ENCODE measurements at regions not wholly inside any gene's neighbourhood (a gene's known extent, or its start where the extent isn't known, plus 50 kb on each side); places are given as distances from the start of the nearest gene placed in this dataset.
"Not testable (repeated sequence)": the region's sequence is repeated elsewhere in the genome, so short reads cannot be mapped to it uniquely, and the experiment has no call there.

DNA sequence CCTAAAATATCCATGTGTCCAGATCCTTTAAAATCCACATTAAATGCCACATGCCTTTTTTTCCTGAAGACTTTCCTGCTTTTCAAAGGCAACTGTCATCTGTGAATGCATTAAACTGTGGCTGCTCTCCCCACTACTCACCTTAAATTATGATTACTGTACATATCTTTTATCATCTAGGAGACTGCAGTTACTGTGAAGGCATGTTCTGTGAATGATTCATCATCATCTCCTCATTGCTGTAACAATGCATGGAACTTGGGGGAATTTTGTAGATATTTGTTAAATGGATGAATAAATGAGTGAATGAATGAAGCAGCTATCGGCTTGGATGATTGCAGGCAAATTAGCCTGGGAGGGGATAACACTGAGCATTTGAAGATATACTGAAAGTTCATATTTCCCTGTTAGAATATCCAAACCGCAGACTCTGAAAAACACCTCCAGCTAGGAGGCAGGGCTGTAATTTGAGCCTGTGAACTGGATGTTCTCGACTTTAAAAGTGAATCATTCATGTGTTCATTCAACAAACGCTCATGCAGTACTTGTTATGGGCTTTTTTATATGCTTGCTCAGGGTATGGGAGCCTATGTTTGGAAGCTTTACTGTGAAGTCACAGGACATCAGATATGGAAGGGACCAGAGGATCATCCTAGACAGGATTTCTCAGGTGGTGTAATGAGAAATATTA lies 519.2 kb downstream of the KIF4B start:
- Histone ChIP-seq H3K4me1 (ENCODE audit: control insufficient read depth in 5 of 5, insufficient read depth in 5 of 5, low read length in 5 of 5) (no peaks in the 10 kb centered on the region), H3K27ac (ENCODE audit: low read depth, low read length) (no peak overlapping the region), H3K4me3 (ENCODE audit: low read depth in 1 of 5, low read length in 5 of 5) (no peak overlapping the region), H3K9me3 (ENCODE audit: control insufficient read depth in 5 of 5, low read length in 5 of 5) (no peaks in the 10 kb centered on the region), H3K36me3 (ENCODE audit: control insufficient read depth in 5 of 5, insufficient read depth in 5 of 5, low read length in 5 of 5) (no peaks in the 10 kb centered on the region), H3K27me3 (ENCODE audit: control insufficient read depth in 5 of 5, insufficient read depth in 4 of 5, low read length in 5 of 5) (peaks cover 0 to 3% (median 0%) of the 10 kb centered on the region in 5 donors), H3K9ac (ENCODE audit: low read length in 5 of 5) (no peak overlapping the region)

DNA sequence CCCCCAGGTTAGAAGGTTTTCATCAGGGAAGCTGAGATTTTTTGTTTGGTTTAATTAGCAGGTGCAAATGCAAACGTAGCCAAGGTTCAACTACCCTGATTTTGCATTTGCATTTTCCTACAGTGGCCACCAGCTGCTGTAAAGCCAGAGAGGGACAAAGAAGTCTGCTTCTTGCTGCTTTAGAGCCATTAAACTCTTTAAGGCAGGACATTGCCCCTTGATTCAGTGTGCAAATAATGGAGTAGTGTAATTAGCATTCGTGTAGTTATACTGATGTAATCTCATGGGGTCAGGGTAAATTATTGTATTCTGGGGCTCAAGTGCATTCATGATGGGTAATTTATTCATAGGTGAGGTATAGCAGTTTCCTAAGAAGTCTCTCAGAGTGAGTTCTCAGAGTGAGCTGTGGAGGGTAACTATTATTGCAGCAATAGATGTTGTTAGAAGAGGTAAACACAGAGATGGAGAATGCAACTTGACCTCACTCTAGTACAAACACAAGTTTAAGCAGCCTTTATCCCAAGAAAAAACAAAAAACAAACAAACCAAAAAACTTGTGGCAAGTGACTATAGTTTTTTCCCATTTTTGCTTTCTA lies 526.5 kb downstream of the KIF4B start:
- H3K4me3 ChIP-seq (ENCODE audit: low read depth in 1 of 5, low read length in 5 of 5), result no peak overlapping the region
- H3K27me3 ChIP-seq (ENCODE audit: control insufficient read depth in 5 of 5, insufficient read depth in 4 of 5, low read length in 5 of 5), result peaks cover 0 to 3% (median 0%) of the 10 kb centered on the region in 5 donors
- H3K9me3 ChIP-seq (ENCODE audit: control insufficient read depth in 5 of 5, low read length in 5 of 5), result peaks cover 0 to 14% (median 0%) of the 10 kb centered on the region in 5 donors
- no peaks in the 10 kb centered on the region for H3K4me1 ChIP-seq (ENCODE audit: control insufficient read depth in 5 of 5, insufficient read depth in 5 of 5, low read length in 5 of 5)
- H3K27ac ChIP-seq (ENCODE audit: low read depth, low read length), result no peak overlapping the region
- H3K36me3 ChIP-seq (ENCODE audit: control insufficient read depth in 5 of 5, insufficient read depth in 5 of 5, low read length in 5 of 5), result no peaks in the 10 kb centered on the region
- H3K9ac ChIP-seq (ENCODE audit: low read length in 5 of 5), result no peak overlapping the region

DNA sequence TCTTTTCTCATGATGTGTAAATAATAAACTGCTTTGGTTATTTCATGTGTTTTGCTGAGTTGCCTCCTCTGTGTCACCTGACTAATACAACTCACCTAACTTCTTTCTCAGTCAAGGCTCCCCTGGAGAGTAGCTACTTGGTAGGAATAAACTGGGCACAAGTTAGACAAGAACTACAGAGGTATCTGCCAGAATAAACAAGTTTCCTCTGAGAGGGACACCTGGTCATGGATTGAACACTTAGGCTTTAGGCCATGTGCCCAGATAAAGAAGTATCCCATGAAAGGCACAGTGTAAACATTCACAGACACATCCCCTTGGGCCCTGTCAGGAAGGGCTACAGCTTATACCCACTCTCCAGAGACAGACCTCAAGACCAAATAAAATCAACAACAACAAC lies 532.5 kb downstream of the KIF4B start:
- Histone ChIP-seq H3K9ac (ENCODE audit: low read length in 5 of 5) (no peak overlapping the region), H3K27ac (ENCODE audit: low read depth, low read length) (no peak overlapping the region), H3K9me3 (ENCODE audit: control insufficient read depth in 5 of 5, low read length in 5 of 5) (peaks cover 0 to 14% (median 0%) of the 10 kb centered on the region in 5 donors), H3K36me3 (ENCODE audit: control insufficient read depth in 5 of 5, insufficient read depth in 5 of 5, low read length in 5 of 5) (no peaks in the 10 kb centered on the region), H3K4me1 (ENCODE audit: control insufficient read depth in 5 of 5, insufficient read depth in 5 of 5, low read length in 5 of 5) (no peaks in the 10 kb centered on the region), H3K4me3 (ENCODE audit: low read depth in 1 of 5, low read length in 5 of 5) (no peak overlapping the region), H3K27me3 (ENCODE audit: control insufficient read depth in 5 of 5, insufficient read depth in 4 of 5, low read length in 5 of 5) (no peaks in the 10 kb centered on the region)

DNA sequence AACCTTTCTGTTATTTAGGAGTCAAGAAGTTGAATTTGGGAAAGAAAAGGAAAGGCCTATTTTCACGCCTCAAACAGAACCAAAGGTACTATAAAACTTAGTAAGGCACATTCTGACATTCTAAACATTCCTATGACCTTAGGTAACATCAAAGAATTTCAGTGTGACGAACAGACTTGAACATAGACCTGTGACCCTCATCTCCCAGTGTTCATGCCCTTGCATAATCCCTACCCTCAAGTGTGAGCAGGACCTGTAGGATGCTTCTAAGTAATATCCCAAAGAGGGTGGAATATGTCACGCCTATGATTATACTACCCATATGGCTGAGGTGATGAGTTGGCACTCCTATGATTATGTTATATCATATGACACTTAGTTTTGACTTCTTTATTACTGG lies 540.9 kb downstream of the KIF4B start:
- no peak overlapping the region for H3K9ac ChIP-seq (ENCODE audit: low read length in 5 of 5)
- H3K4me3 ChIP-seq (ENCODE audit: low read depth in 1 of 5, low read length in 5 of 5), result no peak overlapping the region
- no peaks in the 10 kb centered on the region for H3K9me3 ChIP-seq (ENCODE audit: control insufficient read depth in 5 of 5, low read length in 5 of 5)
- H3K27me3 ChIP-seq (ENCODE audit: control insufficient read depth in 5 of 5, insufficient read depth in 4 of 5, low read length in 5 of 5), result no peaks in the 10 kb centered on the region
- no peak overlapping the region for H3K27ac ChIP-seq (ENCODE audit: low read depth, low read length)
- H3K36me3 ChIP-seq (ENCODE audit: control insufficient read depth in 5 of 5, insufficient read depth in 5 of 5, low read length in 5 of 5), result no peaks in the 10 kb centered on the region
- no peaks in the 10 kb centered on the region for H3K4me1 ChIP-seq (ENCODE audit: control insufficient read depth in 5 of 5, insufficient read depth in 5 of 5, low read length in 5 of 5)

DNA sequence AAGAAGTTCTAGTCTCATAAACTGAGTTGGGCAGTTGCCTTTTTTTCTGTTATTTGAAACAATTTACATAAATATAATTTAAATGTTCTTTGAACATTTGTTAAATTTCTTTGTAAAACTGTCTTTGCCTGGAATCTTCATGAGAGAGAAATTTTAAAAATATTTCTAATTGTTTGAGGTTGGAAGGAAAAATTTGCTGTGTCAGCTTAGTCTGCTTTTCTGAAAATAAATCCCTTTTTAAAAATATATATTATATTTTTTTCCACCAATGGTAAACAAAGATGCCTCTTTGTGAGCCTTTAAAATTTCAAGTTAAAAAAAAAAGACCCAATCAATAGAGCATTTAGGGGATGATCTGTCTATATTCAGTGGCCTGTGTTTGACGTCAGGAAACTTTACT lies 542.7 kb downstream of the KIF4B start:
- no peaks in the 10 kb centered on the region for H3K27me3 ChIP-seq (ENCODE audit: control insufficient read depth in 5 of 5, insufficient read depth in 4 of 5, low read length in 5 of 5)
- H3K9me3 ChIP-seq (ENCODE audit: control insufficient read depth in 5 of 5, low read length in 5 of 5), result no peaks in the 10 kb centered on the region
- no peak overlapping the region for H3K4me3 ChIP-seq (ENCODE audit: low read depth in 1 of 5, low read length in 5 of 5)
- H3K27ac ChIP-seq (ENCODE audit: low read depth, low read length), result no peak overlapping the region
- H3K36me3 ChIP-seq (ENCODE audit: control insufficient read depth in 5 of 5, insufficient read depth in 5 of 5, low read length in 5 of 5), result no peaks in the 10 kb centered on the region
- no peaks in the 10 kb centered on the region for H3K4me1 ChIP-seq (ENCODE audit: control insufficient read depth in 5 of 5, insufficient read depth in 5 of 5, low read length in 5 of 5)
- H3K9ac ChIP-seq (ENCODE audit: low read length in 5 of 5), result no peak overlapping the region

DNA sequence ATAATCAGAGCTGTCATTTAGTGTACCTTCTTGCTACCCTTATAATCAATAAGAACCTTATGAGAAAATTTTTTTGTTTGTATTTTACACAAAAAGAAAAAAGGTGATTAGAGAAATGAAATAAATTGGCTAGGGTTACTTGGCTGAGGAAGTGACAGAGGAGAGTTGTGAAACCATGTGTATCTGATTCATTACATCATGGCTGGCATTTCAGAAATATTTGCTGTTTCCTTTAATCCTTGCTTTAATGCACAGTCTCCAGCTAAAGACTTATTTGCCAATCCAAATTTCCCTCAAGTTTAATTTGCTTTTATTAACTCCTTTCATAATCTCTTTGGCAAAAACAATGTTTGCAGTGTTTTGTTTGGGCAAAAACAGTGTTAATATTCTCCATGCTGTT lies 543.1 kb downstream of the KIF4B start:
- Histone ChIP-seq H3K27ac (ENCODE audit: low read depth, low read length) (no peak overlapping the region), H3K36me3 (ENCODE audit: control insufficient read depth in 5 of 5, insufficient read depth in 5 of 5, low read length in 5 of 5) (no peaks in the 10 kb centered on the region), H3K9me3 (ENCODE audit: control insufficient read depth in 5 of 5, low read length in 5 of 5) (no peaks in the 10 kb centered on the region), H3K4me1 (ENCODE audit: control insufficient read depth in 5 of 5, insufficient read depth in 5 of 5, low read length in 5 of 5) (no peaks in the 10 kb centered on the region), H3K9ac (ENCODE audit: low read length in 5 of 5) (no peak overlapping the region), H3K4me3 (ENCODE audit: low read depth in 1 of 5, low read length in 5 of 5) (no peak overlapping the region), H3K27me3 (ENCODE audit: control insufficient read depth in 5 of 5, insufficient read depth in 4 of 5, low read length in 5 of 5) (no peaks in the 10 kb centered on the region)

DNA sequence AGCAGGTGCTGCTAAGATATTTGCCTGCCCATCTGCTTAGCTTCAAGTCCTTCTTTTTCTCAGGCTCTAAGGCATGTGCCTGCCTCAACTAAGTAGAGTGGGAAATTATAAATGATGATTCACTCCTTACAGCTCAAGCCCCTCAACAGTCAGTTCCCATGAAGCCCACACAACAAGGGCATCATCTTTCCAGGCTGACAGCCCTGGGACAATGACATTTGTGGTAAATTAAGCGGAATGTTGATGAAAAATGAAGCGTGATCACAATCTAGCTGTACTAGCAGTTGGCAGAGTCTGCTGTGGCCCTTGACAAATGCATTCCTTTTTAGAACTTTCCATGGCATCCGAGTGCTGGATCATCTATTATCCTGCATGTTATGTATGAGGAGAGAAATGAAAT lies 548.6 kb downstream of the KIF4B start:
- H3K9me3 ChIP-seq (ENCODE audit: control insufficient read depth in 5 of 5, low read length in 5 of 5), result no peaks in the 10 kb centered on the region
- H3K4me1 ChIP-seq (ENCODE audit: control insufficient read depth in 5 of 5, insufficient read depth in 5 of 5, low read length in 5 of 5), result no peaks in the 10 kb centered on the region
- no peak overlapping the region for H3K4me3 ChIP-seq (ENCODE audit: low read depth in 1 of 5, low read length in 5 of 5)
- H3K9ac ChIP-seq (ENCODE audit: low read length in 5 of 5), result no peak overlapping the region
- no peak overlapping the region for H3K27ac ChIP-seq (ENCODE audit: low read depth, low read length)
- H3K27me3 ChIP-seq (ENCODE audit: control insufficient read depth in 5 of 5, insufficient read depth in 4 of 5, low read length in 5 of 5), result no peaks in the 10 kb centered on the region
- no peaks in the 10 kb centered on the region for H3K36me3 ChIP-seq (ENCODE audit: control insufficient read depth in 5 of 5, insufficient read depth in 5 of 5, low read length in 5 of 5)

DNA sequence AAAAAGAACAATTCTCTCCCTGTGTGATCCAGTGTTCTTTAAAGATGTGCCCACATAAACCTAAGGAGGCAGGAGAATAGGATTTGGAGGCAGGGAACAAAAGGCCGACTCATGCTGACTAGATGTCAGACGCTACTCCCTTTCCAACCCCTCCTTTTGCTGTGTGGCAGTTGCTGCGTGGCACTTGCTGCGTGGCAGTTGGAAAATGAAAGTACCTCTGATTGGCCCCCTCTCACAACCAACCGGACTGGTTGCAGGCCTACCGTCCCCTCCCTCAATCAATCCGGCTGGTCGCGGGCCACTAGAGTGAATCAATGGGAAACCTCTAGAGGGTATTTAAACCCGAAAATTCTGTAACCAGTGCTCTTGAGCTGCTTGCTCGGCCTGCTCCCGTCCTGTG lies 551.0 kb downstream of the KIF4B start:
- no peaks in the 10 kb centered on the region for H3K4me1 ChIP-seq (ENCODE audit: control insufficient read depth in 5 of 5, insufficient read depth in 5 of 5, low read length in 5 of 5)
- no peak overlapping the region for H3K4me3 ChIP-seq (ENCODE audit: low read depth in 1 of 5, low read length in 5 of 5)
- H3K27ac ChIP-seq (ENCODE audit: low read depth, low read length), result no peak overlapping the region
- no peaks in the 10 kb centered on the region for H3K27me3 ChIP-seq (ENCODE audit: control insufficient read depth in 5 of 5, insufficient read depth in 4 of 5, low read length in 5 of 5)
- peaks cover 0 to 13% (median 4%) of the 10 kb centered on the region in 5 donors for H3K9me3 ChIP-seq (ENCODE audit: control insufficient read depth in 5 of 5, low read length in 5 of 5)
- H3K9ac ChIP-seq (ENCODE audit: low read length in 5 of 5), result no peak overlapping the region
- H3K36me3 ChIP-seq (ENCODE audit: control insufficient read depth in 5 of 5, insufficient read depth in 5 of 5, low read length in 5 of 5), result no peaks in the 10 kb centered on the region

DNA sequence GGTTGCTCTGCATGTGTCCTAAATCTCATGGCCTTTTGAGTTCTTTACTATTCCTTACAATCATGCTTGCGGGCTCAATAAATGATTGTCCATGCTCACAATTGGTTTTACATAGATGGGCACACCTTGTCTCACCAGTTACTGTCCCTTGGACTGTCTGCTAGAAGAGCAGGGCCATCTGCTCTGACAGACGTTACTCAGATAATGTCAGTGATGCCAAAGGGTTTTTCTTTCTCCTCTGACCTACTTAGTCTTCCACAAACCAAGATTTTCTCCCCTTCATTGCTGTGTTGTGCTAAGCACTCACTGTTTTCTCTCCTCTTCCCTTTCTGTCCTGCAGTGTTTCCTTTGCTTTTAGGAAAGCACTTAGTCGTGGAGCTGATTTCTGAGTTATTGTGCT lies 562.3 kb downstream of the KIF4B start:
- Histone ChIP-seq H3K27me3 (ENCODE audit: control insufficient read depth in 5 of 5, insufficient read depth in 4 of 5, low read length in 5 of 5) (no peaks in the 10 kb centered on the region), H3K4me1 (ENCODE audit: control insufficient read depth in 5 of 5, insufficient read depth in 5 of 5, low read length in 5 of 5) (no peaks in the 10 kb centered on the region), H3K9me3 (ENCODE audit: control insufficient read depth in 5 of 5, low read length in 5 of 5) (peaks cover 0 to 2% (median 0%) of the 10 kb centered on the region in 5 donors), H3K36me3 (ENCODE audit: control insufficient read depth in 5 of 5, insufficient read depth in 5 of 5, low read length in 5 of 5) (no peaks in the 10 kb centered on the region), H3K4me3 (ENCODE audit: low read depth in 1 of 5, low read length in 5 of 5) (no peak overlapping the region), H3K9ac (ENCODE audit: low read length in 5 of 5) (no peak overlapping the region), H3K27ac (ENCODE audit: low read depth, low read length) (no peak overlapping the region)

DNA sequence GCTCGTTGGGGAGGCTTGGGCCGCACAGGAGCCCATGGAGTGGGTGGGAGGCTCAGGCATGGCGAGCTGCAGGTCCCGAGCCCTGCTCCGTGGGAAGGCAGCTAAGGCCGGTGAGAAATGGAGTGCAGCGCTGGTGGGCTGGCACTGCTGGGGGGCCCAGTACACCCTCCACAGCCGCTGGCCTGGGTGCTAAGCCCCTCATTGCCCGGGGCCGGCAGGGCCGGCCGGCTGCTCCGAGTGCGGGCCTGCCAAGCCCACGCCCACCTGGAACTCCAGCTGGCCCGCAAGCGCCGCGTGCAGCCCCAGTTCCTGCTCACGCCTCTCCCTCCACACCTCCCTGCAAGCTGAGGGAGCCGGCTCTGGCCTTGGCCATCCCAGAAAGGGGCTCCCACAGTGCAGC lies 573.3 kb downstream of the KIF4B start:
- H3K9me3 ChIP-seq (ENCODE audit: control insufficient read depth in 5 of 5, low read length in 5 of 5); H3K4me3 ChIP-seq (ENCODE audit: low read depth in 1 of 5, low read length in 5 of 5); H3K4me1 ChIP-seq (ENCODE audit: control insufficient read depth in 5 of 5, insufficient read depth in 5 of 5, low read length in 5 of 5); H3K36me3 ChIP-seq (ENCODE audit: control insufficient read depth in 5 of 5, insufficient read depth in 5 of 5, low read length in 5 of 5); H3K9ac ChIP-seq (ENCODE audit: low read length in 5 of 5); H3K27ac ChIP-seq (ENCODE audit: low read depth, low read length); H3K27me3 ChIP-seq (ENCODE audit: control insufficient read depth in 5 of 5, insufficient read depth in 4 of 5, low read length in 5 of 5): not testable (repeated sequence)

Measured in subcutaneous abdominal adipose tissue (tissue), 5 donors.